GM12865 (cell line): ENCODE measurements at regions not wholly inside any gene's neighbourhood (a gene's known extent, or its start where the extent isn't known, plus 50 kb on each side); places are given as distances from the start of the nearest gene placed in this dataset.

Experiments
- DNase-seq: peaks from one replicate; pipeline ENCODE4 v3.0.0; 2010; ENCODE audit warnings: low read depth
- H3K4me3 ChIP-seq: 2 replicates; pipeline ENCODE4 v1.5.1; 2011; ENCODE audit warnings: mild to moderate bottlenecking, low read depth, low read length, control low read depth
- TF ChIP-seq, protein P1 (sequence below): IDR thresholded peaks from 2 replicates; pipeline ENCODE4 v1.5.1; 2011; ENCODE audit warnings: low read length, control low read depth, low read depth, inconsistent platforms; ENCODE audit not compliant: insufficient read depth; ENCODE audit errors: missing control alignments

DNA sequence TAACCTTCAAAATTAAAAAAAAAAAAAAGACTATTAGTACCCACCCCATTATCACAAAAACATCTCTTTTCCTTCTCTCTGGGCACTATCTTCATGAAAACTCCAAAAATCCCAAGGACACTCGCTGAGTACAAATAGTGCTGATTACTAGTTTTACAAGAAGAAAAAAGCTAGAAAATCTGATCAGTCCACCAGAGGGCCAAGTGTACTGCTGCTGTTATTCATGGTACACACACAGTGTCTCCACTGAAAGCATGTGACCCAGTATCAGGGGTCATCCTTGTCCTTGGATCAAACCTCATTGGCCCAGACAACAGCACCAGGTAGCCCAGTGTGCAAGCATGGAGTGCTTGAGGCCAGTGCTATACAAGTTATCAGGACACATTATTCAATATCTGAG, 382.7 kb upstream of the KLHL29 start:
- no peak for DNase-seq
- TF ChIP-seq, protein P1, sequence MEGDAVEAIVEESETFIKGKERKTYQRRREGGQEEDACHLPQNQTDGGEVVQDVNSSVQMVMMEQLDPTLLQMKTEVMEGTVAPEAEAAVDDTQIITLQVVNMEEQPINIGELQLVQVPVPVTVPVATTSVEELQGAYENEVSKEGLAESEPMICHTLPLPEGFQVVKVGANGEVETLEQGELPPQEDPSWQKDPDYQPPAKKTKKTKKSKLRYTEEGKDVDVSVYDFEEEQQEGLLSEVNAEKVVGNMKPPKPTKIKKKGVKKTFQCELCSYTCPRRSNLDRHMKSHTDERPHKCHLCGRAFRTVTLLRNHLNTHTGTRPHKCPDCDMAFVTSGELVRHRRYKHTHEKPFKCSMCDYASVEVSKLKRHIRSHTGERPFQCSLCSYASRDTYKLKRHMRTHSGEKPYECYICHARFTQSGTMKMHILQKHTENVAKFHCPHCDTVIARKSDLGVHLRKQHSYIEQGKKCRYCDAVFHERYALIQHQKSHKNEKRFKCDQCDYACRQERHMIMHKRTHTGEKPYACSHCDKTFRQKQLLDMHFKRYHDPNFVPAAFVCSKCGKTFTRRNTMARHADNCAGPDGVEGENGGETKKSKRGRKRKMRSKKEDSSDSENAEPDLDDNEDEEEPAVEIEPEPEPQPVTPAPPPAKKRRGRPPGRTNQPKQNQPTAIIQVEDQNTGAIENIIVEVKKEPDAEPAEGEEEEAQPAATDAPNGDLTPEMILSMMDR: no peak
- no peak overlapping the region for H3K4me3 ChIP-seq

DNA sequence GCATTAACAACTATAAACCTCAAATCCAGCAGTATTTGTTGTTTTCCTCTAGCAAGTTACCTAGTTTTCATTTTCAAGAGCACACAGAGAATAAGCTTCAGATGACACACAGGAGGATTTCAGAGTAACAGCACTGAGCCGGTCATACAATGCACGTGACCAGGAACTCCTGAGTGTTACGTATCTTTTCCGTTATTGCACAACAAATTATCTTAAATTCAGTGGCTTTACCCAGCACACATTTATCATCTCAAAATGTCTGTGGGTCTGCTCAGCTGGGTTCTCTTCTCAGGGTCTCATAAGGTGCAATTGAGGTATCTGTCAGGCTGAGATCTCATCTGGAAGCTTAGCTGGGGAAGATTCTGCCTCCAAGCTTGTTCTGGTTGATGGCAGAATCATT, 379.5 kb upstream of the KLHL29 start:
- H3K4me3 ChIP-seq: no peak overlapping the region
- no peak for DNase-seq
- TF ChIP-seq, protein P1: no peak

DNA sequence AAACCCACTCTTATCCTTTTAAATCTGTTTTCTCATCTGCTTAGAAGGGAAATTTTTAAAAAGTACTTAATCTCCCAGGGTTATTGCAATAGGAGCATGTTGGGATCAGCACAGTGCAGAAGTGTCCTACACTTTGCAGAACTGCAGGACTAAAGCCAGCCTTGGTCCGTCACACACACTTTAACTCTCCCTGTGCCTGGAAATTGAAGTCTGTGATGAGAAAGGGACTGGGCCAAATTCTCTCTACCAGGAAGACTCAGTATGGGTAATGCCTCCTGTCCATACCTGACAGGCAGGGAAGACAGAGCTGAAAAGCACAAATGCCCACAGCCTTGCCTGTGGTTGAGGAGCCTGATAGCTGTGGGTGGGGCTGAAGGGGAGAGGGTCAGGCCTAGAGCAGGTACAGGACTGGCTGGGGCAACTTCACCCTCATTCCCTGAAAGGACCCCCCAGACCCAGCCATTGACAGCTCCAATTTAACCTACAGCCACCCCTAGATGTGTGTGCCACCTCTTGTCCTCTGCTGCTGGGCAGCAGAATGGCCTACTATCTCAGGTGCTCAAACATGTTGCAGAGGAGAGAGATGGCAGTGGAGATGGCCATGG, 377.2 kb upstream of the KLHL29 start:
- H3K4me3 ChIP-seq: no peak overlapping the region
- TF ChIP-seq, protein P1: no peak
- no peak for DNase-seq

DNA sequence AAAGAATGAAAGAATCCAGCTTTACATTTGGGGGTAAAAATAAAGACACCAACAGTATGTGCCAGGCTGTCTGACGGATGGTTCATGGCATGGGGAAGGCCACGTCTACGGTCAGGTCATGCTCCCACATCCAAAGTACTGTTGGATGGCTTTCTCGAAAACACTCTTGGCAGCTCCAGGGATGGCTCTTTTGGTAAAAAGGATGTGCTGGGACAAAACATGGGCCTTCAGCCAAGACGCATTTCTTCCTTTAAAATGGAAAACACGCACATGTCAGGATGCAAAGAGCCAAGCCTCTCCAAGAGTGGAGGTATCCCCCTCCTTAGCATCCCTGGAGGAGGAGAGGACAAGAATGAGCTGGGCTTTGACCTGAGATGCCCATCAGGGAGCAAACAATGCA, 376.5 kb upstream of the KLHL29 start:
- TF ChIP-seq, protein P1: no peak
- no peak for DNase-seq
- no peak overlapping the region for H3K4me3 ChIP-seq

DNA sequence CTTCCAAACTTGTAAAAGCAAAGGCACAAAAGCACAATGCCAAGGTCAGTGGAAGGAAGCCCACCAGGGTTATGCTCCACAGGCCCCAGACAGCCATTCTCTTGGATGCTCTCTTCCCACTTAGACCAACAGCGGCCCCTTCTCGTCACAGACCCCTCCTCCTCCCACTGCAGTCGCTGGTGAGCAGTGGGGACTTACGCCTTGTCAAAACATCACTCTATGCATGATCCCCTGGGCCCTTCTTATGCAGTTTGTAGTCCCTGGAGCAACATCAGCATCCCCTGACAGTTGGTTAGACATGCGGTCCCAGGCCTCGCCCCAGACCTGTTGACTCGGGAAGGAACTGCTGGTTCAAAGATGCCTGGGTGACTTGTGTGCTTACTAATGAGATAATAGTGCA, 376.0 kb upstream of the KLHL29 start:
- TF ChIP-seq, protein P1: no peak
- DNase-seq: no peak
- no peak overlapping the region for H3K4me3 ChIP-seq

DNA sequence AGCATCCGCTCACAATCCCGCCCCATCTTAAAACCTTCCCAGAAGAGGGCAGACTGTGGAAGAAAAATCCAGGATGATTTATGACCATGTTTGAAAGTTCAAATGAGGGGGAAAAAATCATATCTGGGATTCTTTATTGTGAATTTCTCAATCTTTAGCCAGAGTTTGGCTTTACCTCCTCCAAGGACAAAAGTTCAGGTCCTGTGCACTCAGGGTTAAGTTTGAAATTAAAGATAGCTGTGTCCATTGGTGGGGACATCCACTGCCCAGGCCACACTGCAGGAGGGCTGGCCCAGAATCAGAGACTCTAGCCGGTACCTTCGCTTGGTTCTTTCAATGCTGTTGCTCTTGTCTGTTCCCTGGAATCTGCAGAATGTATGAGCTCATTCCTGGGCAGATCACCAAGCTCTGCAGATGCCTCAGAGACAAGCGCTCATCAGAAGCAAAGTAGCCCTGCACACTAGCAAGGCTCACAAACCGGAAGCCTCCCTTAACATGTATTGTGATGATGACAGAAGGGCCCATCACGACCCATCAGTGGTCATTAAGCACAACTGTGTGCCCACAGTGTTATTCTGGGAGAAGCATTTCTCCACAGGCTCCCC, 375.3 kb upstream of the KLHL29 start:
- TF ChIP-seq, protein P1: no peak
- DNase-seq: no peak

DNA sequence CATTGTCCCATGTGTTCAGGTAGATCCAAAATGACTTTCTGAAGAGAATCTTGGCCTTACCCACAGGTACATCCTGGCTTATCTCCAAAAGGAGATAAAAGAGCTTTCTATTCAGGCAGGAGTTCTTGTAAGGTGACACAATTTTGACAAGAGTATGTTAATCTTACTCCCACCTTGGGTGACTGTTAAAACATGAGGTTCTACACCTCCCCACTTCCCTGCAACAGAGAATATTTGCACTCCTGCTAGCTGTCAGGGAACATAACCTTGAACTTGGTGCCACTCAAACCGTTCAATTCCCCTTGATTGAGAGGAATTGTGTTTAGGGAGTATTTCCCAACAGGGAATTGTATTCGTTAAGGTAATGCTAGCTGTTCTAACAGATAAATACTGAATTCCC, 372.5 kb upstream of the KLHL29 start:
- TF ChIP-seq, protein P1: no peak
- H3K4me3 ChIP-seq: no peak overlapping the region
- DNase-seq: no peak

More for the DNA sequence above, 375.3 kb upstream of the KLHL29 start:
- no peak overlapping the region for H3K4me3 ChIP-seq
